ENCODE measurements at regions not wholly inside any gene's neighbourhood (a gene's known extent, or its start where the extent isn't known, plus 50 kb on each side); places are given as distances from the start of the nearest gene placed in this dataset.
"Not testable (repeated sequence)": the region's sequence is repeated elsewhere in the genome, so short reads cannot be mapped to it uniquely, and the experiment has no call there.

GRCh38 chr17:71505200-71505599 lies 615.6 kb upstream of the SOX9 start:
- Histone ChIP-seq H3K4me1 (ENCODE audit: control insufficient read depth in 4 of 4, insufficient read depth in 4 of 4, low read length in 3 of 4) (no peaks in the 10 kb centered on the region), H3K4me3 (ENCODE audit: low read depth in 1 of 3, low read length in 3 of 3) (no peak overlapping the region), H3K36me3 (ENCODE audit: control insufficient read depth in 4 of 4, insufficient read depth in 3 of 4, low read depth in 1 of 4, low read length in 3 of 4) (no peaks in the 10 kb centered on the region), H3K27me3 (ENCODE audit: control insufficient read depth in 4 of 4, insufficient read depth in 4 of 4, low read length in 3 of 4) (peaks cover 0 to 3% (median 0%) of the 10 kb centered on the region in 4 donors), H3K27ac (ENCODE audit: low read depth in 1 of 2, low read length in 2 of 2) (no peak overlapping the region), H3K9me3 (ENCODE audit: control insufficient read depth in 4 of 4, low read length in 3 of 4) (no peaks in the 10 kb centered on the region), H3K9ac (ENCODE audit: low read depth in 1 of 2, low read length in 2 of 2) (no peak overlapping the region)
- TF ChIP-seq HNF4A (conservative IDR thresholded peaks at IDR 0.05), result no peak
- DNase-seq (ENCODE audit: low spot score), result no peak
- 87% methylated on average over 2 of the region's 2 CpGs for WGBS

- no peaks in the 10 kb centered on the region for H3K36me3 ChIP-seq (ENCODE audit: control insufficient read depth in 4 of 4, insufficient read depth in 3 of 4, low read depth in 1 of 4, low read length in 3 of 4)
- no peaks in the 10 kb centered on the region for H3K4me1 ChIP-seq (ENCODE audit: control insufficient read depth in 4 of 4, insufficient read depth in 4 of 4, low read length in 3 of 4)
- H3K27me3 ChIP-seq (ENCODE audit: control insufficient read depth in 4 of 4, insufficient read depth in 4 of 4, low read length in 3 of 4), result peaks cover 0 to 3% (median 0%) of the 10 kb centered on the region in 4 donors
- 87% methylated on average over 6 of the region's 6 CpGs for WGBS
- H3K9me3 ChIP-seq (ENCODE audit: control insufficient read depth in 4 of 4, low read length in 3 of 4), result no peaks in the 10 kb centered on the region
- no peak overlapping the region for H3K9ac ChIP-seq (ENCODE audit: low read depth in 1 of 2, low read length in 2 of 2)
- no peak overlapping the region for H3K4me3 ChIP-seq (ENCODE audit: low read depth in 1 of 3, low read length in 3 of 3)
- H3K27ac ChIP-seq (ENCODE audit: low read depth in 1 of 2, low read length in 2 of 2), result no peak overlapping the region
- no peak for TF ChIP-seq JUND (IDR thresholded peaks at IDR 0.05)
- no peak for TF ChIP-seq RXRA (IDR thresholded peaks at IDR 0.05)
- no peak for TF ChIP-seq FOXA2 (IDR thresholded peaks at IDR 0.05)
- TF ChIP-seq FOXA1 (IDR thresholded peaks at IDR 0.05), result no peak
- TF ChIP-seq TAF1 (conservative IDR thresholded peaks at IDR 0.05), result no peak
- no peak for TF ChIP-seq YY1 (IDR thresholded peaks at IDR 0.05)
- DNase-seq (ENCODE audit: low spot score), result no peak
These were observed 614.8 kb upstream of the SOX9 start for GRCh38 chr17:71505981-71506380.

- no peak for TF ChIP-seq NR2F2 (IDR thresholded peaks at IDR 0.05)
- TF ChIP-seq CTCF (IDR thresholded peaks at IDR 0.05; ENCODE audit: low read depth, low read length, missing input control), result no peak
- DNase-seq (ENCODE audit: low spot score), result no peak
- no peaks in the 10 kb centered on the region for H3K4me1 ChIP-seq (ENCODE audit: control insufficient read depth in 4 of 4, insufficient read depth in 4 of 4, low read length in 3 of 4)
- no peaks in the 10 kb centered on the region for H3K9me3 ChIP-seq (ENCODE audit: control insufficient read depth in 4 of 4, low read length in 3 of 4)
- no peaks in the 10 kb centered on the region for H3K36me3 ChIP-seq (ENCODE audit: control insufficient read depth in 4 of 4, insufficient read depth in 3 of 4, low read depth in 1 of 4, low read length in 3 of 4)
- WGBS, result 85% methylated on average over 3 of the region's 3 CpGs
- no peak overlapping the region for H3K27ac ChIP-seq (ENCODE audit: low read depth in 1 of 2, low read length in 2 of 2)
- no peak overlapping the region for H3K9ac ChIP-seq (ENCODE audit: low read depth in 1 of 2, low read length in 2 of 2)
- no peak overlapping the region for H3K4me3 ChIP-seq (ENCODE audit: low read depth in 1 of 3, low read length in 3 of 3)
- no peaks in the 10 kb centered on the region for H3K27me3 ChIP-seq (ENCODE audit: control insufficient read depth in 4 of 4, insufficient read depth in 4 of 4, low read length in 3 of 4)
These were observed 609.4 kb upstream of the SOX9 start for GRCh38 chr17:71511266-71511995.

GRCh38 chr17:71513725-71514124 lies 607.1 kb upstream of the SOX9 start:
- not testable (repeated sequence) for H3K9ac ChIP-seq (ENCODE audit: low read depth in 1 of 2, low read length in 2 of 2); H3K36me3 ChIP-seq (ENCODE audit: control insufficient read depth in 4 of 4, insufficient read depth in 3 of 4, low read depth in 1 of 4, low read length in 3 of 4); DNase-seq (ENCODE audit: low spot score); H3K27me3 ChIP-seq (ENCODE audit: control insufficient read depth in 4 of 4, insufficient read depth in 4 of 4, low read length in 3 of 4); H3K27ac ChIP-seq (ENCODE audit: low read depth in 1 of 2, low read length in 2 of 2); H3K4me3 ChIP-seq (ENCODE audit: low read depth in 1 of 3, low read length in 3 of 3); H3K9me3 ChIP-seq (ENCODE audit: control insufficient read depth in 4 of 4, low read length in 3 of 4); H3K4me1 ChIP-seq (ENCODE audit: control insufficient read depth in 4 of 4, insufficient read depth in 4 of 4, low read length in 3 of 4)
- WGBS, result 93% methylated on average over 2 of the region's 2 CpGs

Measured in liver (tissue), 8 donors.